Gastrocnemius medialis (tissue), 4 donors: ENCODE measurements at regions not wholly inside any gene's neighbourhood (a gene's known extent, or its start where the extent isn't known, plus 50 kb on each side); places are given as distances from the start of the nearest gene placed in this dataset.

Source experiments
- ATAC-seq, 2 donors: fragments of 150-250 bp; one replicate each; pipeline ENCODE4 v1.9.1; 2016
- DNase-seq, 2 donors: peaks; one replicate each; pipeline ENCODE4 v3.0.0-alpha.2; 2019
- H3K27ac ChIP-seq, 4 donors: fragments of 200-600 bp; sonication (generic); 1 replicate in 1 of 4; 2 replicates in 3 of 4; pipeline ENCODE4 v1.5.1; 2016 to 2018; ENCODE audit warnings: mild to moderate bottlenecking in 2 of 4, moderate library complexity in 1 of 4
- H3K27me3 ChIP-seq, 3 donors: fragments of 200-600 bp; sonication (generic) in 2 of 3; 1 replicate in 1 of 3; 2 replicates in 2 of 3; pipeline versions ENCODE4 v1.5.1 to v1.6.0; 2016 to 2019; ENCODE audit warnings: mild to moderate bottlenecking in 1 of 3, moderate library complexity in 1 of 3
- H3K36me3 ChIP-seq, 2 donors: fragments of 200-600 bp; sonication (generic) in 1 of 2; one replicate each; pipeline ENCODE4 v1.5.1; 2017 to 2018
- H3K4me1 ChIP-seq, 2 donors: fragments of 200-600 bp; sonication (generic) in 1 of 2; one replicate each; pipeline ENCODE4 v1.5.1; 2016 to 2017; ENCODE audit warnings: mild to moderate bottlenecking in 2 of 2
- H3K4me3 ChIP-seq, 4 donors: fragments of 200-600 bp; sonication (generic) in 3 of 4; 1 replicate in 1 of 4; 2 replicates in 3 of 4; pipeline ENCODE4 v1.5.1; 2016 to 2019; ENCODE audit warnings: mild to moderate bottlenecking in 2 of 4
- H3K9me3 ChIP-seq, 3 donors: fragments of 200-600 bp; sonication (generic) in 2 of 3; 1 replicate in 1 of 3; 2 replicates in 2 of 3; pipeline ENCODE4 v1.5.1; 2016 to 2019
- POLR2A ChIP-seq, 2 donors: fragments of 450-650 bp; IDR thresholded peaks; one replicate each; pipeline ENCODE4 v1.6.1; 2017; ENCODE audit warnings: antibody characterized with exemption in 2 of 2, mild to moderate bottlenecking in 2 of 2, moderate library complexity in 2 of 2
- in situ Hi-C, 4 donors: fragments of 200-750 bp; cut with MboI; loops; one replicate each; pipeline versions ENCODE4 v1.15.0 to v1.8.0; 2017; ENCODE audit warnings: low sequenced_read_pairs in 4 of 4
- intact Hi-C: fragments of 100-400 bp; cut with DNase I; formaldehyde crosslinking; loops from one replicate; pipeline ENCODE4 v1.15.1; 2023; ENCODE audit warnings: low total_unique reads
- TF ChIP-seq, protein P1 (sequence below), 5 experiments: fragments of 450-650 bp in 3 of 5; fragments of 200-600 bp in 2 of 5; sonication (generic) in 2 of 5; IDR thresholded peaks in 4 of 5; conservative IDR thresholded peaks in 1 of 5; 1 replicate in 4 of 5; 2 replicates in 1 of 5; pipeline ENCODE4 v1.5.1; 2016 to 2019; ENCODE audit warnings: antibody characterized with exemption in 5 of 5, mild to moderate bottlenecking in 3 of 5, moderate library complexity in 3 of 5

DNA sequence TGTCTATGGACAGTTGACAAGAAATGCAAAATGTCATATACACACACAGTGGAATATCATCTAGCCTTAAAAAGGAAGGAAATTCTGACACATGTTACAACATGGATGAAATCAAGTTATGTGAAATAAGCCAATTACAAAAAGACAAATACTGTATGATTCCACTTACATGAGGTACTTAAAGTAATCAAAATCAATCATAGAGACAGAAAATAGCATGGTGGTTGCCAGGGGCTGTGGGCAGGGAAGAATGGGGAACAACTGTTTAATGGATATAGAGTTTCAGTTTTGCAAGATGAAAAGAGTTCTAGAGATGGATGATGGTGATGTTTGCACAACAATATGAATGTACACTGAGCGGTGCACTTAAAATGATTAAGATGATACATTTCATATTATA, 613.8 kb upstream of the ZNF385D start:
- TF ChIP-seq, protein P1, sequence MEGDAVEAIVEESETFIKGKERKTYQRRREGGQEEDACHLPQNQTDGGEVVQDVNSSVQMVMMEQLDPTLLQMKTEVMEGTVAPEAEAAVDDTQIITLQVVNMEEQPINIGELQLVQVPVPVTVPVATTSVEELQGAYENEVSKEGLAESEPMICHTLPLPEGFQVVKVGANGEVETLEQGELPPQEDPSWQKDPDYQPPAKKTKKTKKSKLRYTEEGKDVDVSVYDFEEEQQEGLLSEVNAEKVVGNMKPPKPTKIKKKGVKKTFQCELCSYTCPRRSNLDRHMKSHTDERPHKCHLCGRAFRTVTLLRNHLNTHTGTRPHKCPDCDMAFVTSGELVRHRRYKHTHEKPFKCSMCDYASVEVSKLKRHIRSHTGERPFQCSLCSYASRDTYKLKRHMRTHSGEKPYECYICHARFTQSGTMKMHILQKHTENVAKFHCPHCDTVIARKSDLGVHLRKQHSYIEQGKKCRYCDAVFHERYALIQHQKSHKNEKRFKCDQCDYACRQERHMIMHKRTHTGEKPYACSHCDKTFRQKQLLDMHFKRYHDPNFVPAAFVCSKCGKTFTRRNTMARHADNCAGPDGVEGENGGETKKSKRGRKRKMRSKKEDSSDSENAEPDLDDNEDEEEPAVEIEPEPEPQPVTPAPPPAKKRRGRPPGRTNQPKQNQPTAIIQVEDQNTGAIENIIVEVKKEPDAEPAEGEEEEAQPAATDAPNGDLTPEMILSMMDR (IDR thresholded peaks at IDR 0.05 in 4 of 5, conservative IDR thresholded peaks at IDR 0.05 in 1 of 5) = no peak
- TF ChIP-seq POLR2A (IDR thresholded peaks at IDR 0.05) = no peak
- H3K27ac ChIP-seq = no peak overlapping the region
- H3K9me3 ChIP-seq = no peaks in the 10 kb centered on the region
- H3K27me3 ChIP-seq = no peaks in the 10 kb centered on the region
- DNase-seq = no peak
- intact Hi-C loops (no loop called here), in situ Hi-C loops (no loop called here)
- no peak overlapping the region for H3K4me3 ChIP-seq
- H3K36me3 ChIP-seq = no peaks in the 10 kb centered on the region
- H3K4me1 ChIP-seq = no peaks in the 10 kb centered on the region
- ATAC-seq = no peak

DNA sequence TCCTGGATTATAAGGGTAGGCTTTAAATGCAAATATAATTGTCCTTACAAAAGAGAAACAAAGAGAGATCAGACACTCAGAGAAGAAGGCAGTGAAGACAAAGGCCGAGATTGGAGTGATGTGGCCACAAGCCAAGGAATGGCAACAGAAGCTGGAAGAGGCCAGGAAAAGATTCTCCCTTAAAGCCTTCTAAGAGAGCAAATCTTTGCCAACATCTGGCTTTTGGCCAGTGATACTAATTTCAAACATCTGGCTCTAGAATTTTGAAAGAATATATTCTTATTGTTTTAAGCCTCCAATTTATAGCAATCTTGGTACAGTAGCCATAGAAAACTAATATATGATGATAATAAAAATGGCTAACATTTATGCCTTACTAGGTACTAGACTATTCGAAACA, 615.8 kb upstream of the ZNF385D start:
- DNase-seq = no peak
- no peaks in the 10 kb centered on the region for H3K9me3 ChIP-seq
- H3K4me1 ChIP-seq = no peaks in the 10 kb centered on the region
- no peak for ATAC-seq
- H3K36me3 ChIP-seq = no peaks in the 10 kb centered on the region
- TF ChIP-seq, protein P1 (IDR thresholded peaks at IDR 0.05 in 4 of 5, conservative IDR thresholded peaks at IDR 0.05 in 1 of 5) = no peak
- no peak for TF ChIP-seq POLR2A (IDR thresholded peaks at IDR 0.05)
- no peak overlapping the region for H3K4me3 ChIP-seq
- intact Hi-C loops = no loop called here
- H3K27ac ChIP-seq = no peak overlapping the region
- in situ Hi-C loops = no loop called here
- H3K27me3 ChIP-seq = peaks cover under 1 to 7% (median 4%) of the 10 kb centered on the region in 3 donors

DNA sequence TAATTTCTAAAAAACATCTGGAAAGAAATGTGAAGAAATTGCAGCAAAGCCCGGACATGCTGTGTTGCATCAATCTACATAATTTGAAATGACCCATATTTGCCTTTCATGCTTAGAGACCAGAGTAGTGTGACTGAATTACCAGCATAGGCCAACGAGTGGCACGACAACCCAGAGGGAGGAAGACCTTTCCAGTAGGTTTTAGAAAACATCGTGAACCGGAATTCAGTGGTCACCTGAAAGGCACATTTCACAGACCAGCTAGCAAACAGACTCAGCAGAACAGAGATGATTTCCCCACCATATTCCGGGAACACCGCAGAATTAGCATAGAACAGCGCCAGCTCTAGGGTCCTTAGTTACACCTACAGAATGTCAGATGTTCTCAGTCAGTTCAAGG, 620.0 kb upstream of the ZNF385D start:
- intact Hi-C loops (no loop called here), in situ Hi-C loops (no loop called here)
- Histone ChIP-seq H3K9me3 (no peaks in the 10 kb centered on the region), H3K27ac (no peak overlapping the region), H3K36me3 (no peaks in the 10 kb centered on the region), H3K4me3 (no peak overlapping the region), H3K27me3 (peaks cover 5 to 28% (median 13%) of the 10 kb centered on the region in 3 donors), H3K4me1 (no peaks in the 10 kb centered on the region)
- DNase-seq (no peak), ATAC-seq (no peak)
- TF ChIP-seq, protein P1 (IDR thresholded peaks at IDR 0.05 in 4 of 5, conservative IDR thresholded peaks at IDR 0.05 in 1 of 5) = no peak
- no peak for TF ChIP-seq POLR2A (IDR thresholded peaks at IDR 0.05)

DNA sequence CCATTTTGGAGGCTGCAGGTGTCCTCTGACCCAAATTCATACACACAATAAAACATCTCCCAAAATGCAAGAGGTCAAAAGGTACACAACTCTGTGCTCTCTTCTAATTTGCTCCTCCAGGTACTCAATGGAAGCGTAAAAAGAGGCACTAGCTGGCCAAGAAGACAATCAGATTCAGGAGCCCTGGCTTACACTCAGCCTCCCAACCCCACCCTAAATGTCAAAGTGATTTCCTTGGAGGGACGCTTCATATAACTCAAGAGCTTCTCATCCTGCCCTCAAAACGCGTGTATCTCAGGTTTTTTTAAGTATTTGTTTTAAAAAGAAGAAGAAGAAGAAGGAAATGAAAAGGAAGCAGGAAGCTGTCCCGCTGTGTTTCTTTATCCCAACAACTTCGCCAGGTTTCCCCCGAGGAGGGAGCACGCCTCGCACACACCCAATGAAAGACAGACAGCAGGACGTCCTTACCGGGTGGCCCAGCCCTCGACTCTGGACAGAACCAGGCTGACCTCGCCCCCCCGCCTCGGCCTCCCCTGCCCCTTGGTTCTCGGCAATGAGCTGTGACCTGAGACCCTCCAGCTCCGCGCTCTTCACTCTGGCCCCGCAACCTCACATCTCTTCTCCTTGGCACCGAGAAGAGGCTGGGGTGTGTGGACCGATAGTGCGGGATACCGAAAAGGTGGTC, 620.7 kb upstream of the ZNF385D start:
- Histone ChIP-seq H3K27ac (no peak overlapping the region), H3K4me1 (no peaks in the 10 kb centered on the region), H3K9me3 (no peaks in the 10 kb centered on the region), H3K36me3 (no peaks in the 10 kb centered on the region), H3K27me3 (peaks cover 5 to 28% (median 13%) of the 10 kb centered on the region in 3 donors), H3K4me3 (peak overlapping the region; percentile 34 to 47 (median 39))
- no peak for TF ChIP-seq POLR2A (IDR thresholded peaks at IDR 0.05)
- TF ChIP-seq, protein P1 (IDR thresholded peaks at IDR 0.05 in 4 of 5, conservative IDR thresholded peaks at IDR 0.05 in 1 of 5) = no peak
- DNase-seq (no peak), ATAC-seq (no peak)
- in situ Hi-C loops (no loop called here), intact Hi-C loops (no loop called here)
